ENCODE measurements at regions not wholly inside any gene's neighbourhood (a gene's known extent, or its start where the extent isn't known, plus 50 kb on each side); places are given as distances from the start of the nearest gene placed in this dataset.
A peak's percentile ranks its signal among the peaks of the same experiment; 100 is the strongest.

DNA sequence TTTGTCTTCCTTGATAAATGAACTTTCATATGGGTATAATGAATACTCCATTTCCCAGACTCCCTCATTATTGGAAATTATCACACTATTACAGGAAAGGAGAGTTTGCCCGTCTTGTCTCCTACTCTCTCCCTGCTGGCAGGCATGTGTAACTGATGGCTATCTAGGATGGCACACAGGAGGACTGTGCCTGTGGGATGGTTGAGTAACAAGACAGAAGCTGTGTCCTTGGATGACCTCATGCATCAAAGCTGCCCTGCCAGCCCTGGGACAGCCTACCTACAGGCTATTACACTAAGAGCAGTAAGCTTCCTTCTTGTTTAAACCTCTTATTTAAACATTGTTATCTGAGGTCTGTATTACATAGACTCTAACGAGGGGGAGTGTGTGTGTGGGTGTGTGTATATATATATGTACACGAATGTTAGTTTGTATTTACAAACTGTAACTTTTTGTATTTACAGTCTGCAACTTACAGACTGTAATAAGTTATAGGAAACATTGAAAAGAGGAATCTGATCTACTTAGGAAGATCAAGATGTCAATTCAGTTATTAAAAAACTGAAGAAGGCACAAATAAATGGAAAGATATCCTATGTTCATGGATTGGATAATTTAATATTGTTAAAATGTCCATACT, 247.6 kb upstream of the ACO1 start (continued):
- TF ChIP-seq, protein P1, sequence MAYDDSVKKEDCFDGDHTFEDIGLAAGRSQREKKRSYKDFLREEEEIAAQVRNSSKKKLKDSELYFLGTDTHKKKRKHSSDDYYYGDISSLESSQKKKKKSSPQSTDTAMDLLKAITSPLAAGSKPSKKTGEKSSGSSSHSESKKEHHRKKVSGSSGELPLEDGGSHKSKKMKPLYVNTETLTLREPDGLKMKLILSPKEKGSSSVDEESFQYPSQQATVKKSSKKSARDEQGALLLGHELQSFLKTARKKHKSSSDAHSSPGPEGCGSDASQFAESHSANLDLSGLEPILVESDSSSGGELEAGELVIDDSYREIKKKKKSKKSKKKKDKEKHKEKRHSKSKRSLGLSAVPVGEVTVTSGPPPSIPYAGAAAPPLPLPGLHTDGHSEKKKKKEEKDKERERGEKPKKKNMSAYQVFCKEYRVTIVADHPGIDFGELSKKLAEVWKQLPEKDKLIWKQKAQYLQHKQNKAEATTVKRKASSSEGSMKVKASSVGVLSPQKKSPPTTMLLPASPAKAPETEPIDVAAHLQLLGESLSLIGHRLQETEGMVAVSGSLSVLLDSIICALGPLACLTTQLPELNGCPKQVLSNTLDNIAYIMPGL (CRISPR knock-in tag; IDR thresholded peaks at IDR 0.05; ENCODE audit: borderline replicate concordance in 1 of 2, low read depth in 1 of 2): peak in 1 of 2 experiments; percentile 71; a peak in 1 of 4 replicates
- TF ChIP-seq ZNF446 (CRISPR knock-in tag; IDR thresholded peaks at IDR 0.05): no peak
- TF ChIP-seq ZNF468 (CRISPR knock-in tag; IDR thresholded peaks at IDR 0.05): no peak
- peak; percentile 39; the same call in 1 of the 2 replicates for TF ChIP-seq ZNF24 (IDR thresholded peaks at IDR 0.05)
- no peak for TF ChIP-seq SMAD1 (CRISPR knock-in tag; IDR thresholded peaks at IDR 0.05; ENCODE audit: borderline replicate concordance, low read depth)
- TF ChIP-seq POLR2AphosphoS2 (IDR thresholded peaks at IDR 0.05; ENCODE audit: low read depth, low read length): no peak
- peak; percentile 57; the same call in 1 of the 2 replicates for TF ChIP-seq HOXD1 (CRISPR knock-in tag; IDR thresholded peaks at IDR 0.05)
- no peak for TF ChIP-seq STAT5B (CRISPR knock-in tag; IDR thresholded peaks at IDR 0.05)
- TF ChIP-seq, protein P2, sequence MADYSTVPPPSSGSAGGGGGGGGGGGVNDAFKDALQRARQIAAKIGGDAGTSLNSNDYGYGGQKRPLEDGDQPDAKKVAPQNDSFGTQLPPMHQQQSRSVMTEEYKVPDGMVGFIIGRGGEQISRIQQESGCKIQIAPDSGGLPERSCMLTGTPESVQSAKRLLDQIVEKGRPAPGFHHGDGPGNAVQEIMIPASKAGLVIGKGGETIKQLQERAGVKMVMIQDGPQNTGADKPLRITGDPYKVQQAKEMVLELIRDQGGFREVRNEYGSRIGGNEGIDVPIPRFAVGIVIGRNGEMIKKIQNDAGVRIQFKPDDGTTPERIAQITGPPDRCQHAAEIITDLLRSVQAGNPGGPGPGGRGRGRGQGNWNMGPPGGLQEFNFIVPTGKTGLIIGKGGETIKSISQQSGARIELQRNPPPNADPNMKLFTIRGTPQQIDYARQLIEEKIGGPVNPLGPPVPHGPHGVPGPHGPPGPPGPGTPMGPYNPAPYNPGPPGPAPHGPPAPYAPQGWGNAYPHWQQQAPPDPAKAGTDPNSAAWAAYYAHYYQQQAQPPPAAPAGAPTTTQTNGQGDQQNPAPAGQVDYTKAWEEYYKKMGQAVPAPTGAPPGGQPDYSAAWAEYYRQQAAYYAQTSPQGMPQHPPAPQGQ (CRISPR knock-in tag; IDR thresholded peaks at IDR 0.05; ENCODE audit: borderline replicate concordance): no peak
- TF ChIP-seq, protein P3, sequence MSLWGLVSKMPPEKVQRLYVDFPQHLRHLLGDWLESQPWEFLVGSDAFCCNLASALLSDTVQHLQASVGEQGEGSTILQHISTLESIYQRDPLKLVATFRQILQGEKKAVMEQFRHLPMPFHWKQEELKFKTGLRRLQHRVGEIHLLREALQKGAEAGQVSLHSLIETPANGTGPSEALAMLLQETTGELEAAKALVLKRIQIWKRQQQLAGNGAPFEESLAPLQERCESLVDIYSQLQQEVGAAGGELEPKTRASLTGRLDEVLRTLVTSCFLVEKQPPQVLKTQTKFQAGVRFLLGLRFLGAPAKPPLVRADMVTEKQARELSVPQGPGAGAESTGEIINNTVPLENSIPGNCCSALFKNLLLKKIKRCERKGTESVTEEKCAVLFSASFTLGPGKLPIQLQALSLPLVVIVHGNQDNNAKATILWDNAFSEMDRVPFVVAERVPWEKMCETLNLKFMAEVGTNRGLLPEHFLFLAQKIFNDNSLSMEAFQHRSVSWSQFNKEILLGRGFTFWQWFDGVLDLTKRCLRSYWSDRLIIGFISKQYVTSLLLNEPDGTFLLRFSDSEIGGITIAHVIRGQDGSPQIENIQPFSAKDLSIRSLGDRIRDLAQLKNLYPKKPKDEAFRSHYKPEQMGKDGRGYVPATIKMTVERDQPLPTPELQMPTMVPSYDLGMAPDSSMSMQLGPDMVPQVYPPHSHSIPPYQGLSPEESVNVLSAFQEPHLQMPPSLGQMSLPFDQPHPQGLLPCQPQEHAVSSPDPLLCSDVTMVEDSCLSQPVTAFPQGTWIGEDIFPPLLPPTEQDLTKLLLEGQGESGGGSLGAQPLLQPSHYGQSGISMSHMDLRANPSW (CRISPR knock-in tag; IDR thresholded peaks at IDR 0.05; ENCODE audit: borderline replicate concordance): no peak
- TF ChIP-seq FOSL2 (CRISPR knock-in tag; IDR thresholded peaks at IDR 0.05): peak; percentile 94
- TF ChIP-seq, protein P4, sequence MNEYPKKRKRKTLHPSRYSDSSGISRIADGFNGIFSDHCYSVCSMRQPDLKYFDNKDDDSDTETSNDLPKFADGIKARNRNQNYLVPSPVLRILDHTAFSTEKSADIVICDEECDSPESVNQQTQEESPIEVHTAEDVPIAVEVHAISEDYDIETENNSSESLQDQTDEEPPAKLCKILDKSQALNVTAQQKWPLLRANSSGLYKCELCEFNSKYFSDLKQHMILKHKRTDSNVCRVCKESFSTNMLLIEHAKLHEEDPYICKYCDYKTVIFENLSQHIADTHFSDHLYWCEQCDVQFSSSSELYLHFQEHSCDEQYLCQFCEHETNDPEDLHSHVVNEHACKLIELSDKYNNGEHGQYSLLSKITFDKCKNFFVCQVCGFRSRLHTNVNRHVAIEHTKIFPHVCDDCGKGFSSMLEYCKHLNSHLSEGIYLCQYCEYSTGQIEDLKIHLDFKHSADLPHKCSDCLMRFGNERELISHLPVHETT (CRISPR knock-in tag; conservative IDR thresholded peaks at IDR 0.05): no peak
